Neural crest cell (in vitro differentiated cells): ENCODE measurements at regions not wholly inside any gene's neighbourhood (a gene's known extent, or its start where the extent isn't known, plus 50 kb on each side); places are given as distances from the start of the nearest gene placed in this dataset.
"Not testable (repeated sequence)": the region's sequence is repeated elsewhere in the genome, so short reads cannot be mapped to it uniquely, and the experiment has no call there.

Experiments used
- DNase-seq: peaks from one replicate; pipeline ENCODE4 v3.0.0; 2021; ENCODE audit warnings: low read depth, mixed read lengths, low spot score
- H3K27ac Mint-ChIP-seq: one replicate; pipeline ENCODE4 v1.8.0; 2021; ENCODE audit warnings: mild to moderate bottlenecking, mixed read lengths; ENCODE audit not compliant: unreplicated experiment
- H3K27me3 Mint-ChIP-seq: 2 replicates; pipeline ENCODE4 v1.8.0; 2021; ENCODE audit warnings: low read depth, mild to moderate bottlenecking, mixed read lengths
- H3K36me3 Mint-ChIP-seq: 2 replicates; pipeline ENCODE4 v1.8.0; 2021; ENCODE audit warnings: low read depth, mild to moderate bottlenecking, mixed read lengths
- H3K4me1 Mint-ChIP-seq: 2 replicates; pipeline ENCODE4 v1.8.0; 2021; ENCODE audit warnings: mixed read lengths
- H3K4me3 Mint-ChIP-seq: one replicate; pipeline ENCODE4 v1.8.0; 2021; ENCODE audit warnings: mild to moderate bottlenecking, mixed read lengths
- H3K9me3 Mint-ChIP-seq: 2 replicates; pipeline ENCODE4 v1.8.0; 2021; ENCODE audit warnings: mixed read lengths
- TF ChIP-seq, protein P1 (sequence below): fragments of 200-600 bp; sonication (generic); conservative IDR thresholded peaks from 2 replicates; pipeline ENCODE4 v1.5.0; 2021; ENCODE audit warnings: antibody characterized with exemption, mild to moderate bottlenecking

GRCh38 chr15:24224161-24224560 lies 451.4 kb upstream of the NPAP1 start:
- Mint-ChIP-seq H3K36me3 (peaks cover 6% of the 10 kb centered on the region), H3K9me3 (peaks cover 8% of the 10 kb centered on the region), H3K27me3 (no peaks in the 10 kb centered on the region), H3K4me1 (no peaks in the 10 kb centered on the region), H3K27ac (peak overlapping the region; percentile 78), H3K4me3 (no peak overlapping the region)
- TF ChIP-seq, protein P1, sequence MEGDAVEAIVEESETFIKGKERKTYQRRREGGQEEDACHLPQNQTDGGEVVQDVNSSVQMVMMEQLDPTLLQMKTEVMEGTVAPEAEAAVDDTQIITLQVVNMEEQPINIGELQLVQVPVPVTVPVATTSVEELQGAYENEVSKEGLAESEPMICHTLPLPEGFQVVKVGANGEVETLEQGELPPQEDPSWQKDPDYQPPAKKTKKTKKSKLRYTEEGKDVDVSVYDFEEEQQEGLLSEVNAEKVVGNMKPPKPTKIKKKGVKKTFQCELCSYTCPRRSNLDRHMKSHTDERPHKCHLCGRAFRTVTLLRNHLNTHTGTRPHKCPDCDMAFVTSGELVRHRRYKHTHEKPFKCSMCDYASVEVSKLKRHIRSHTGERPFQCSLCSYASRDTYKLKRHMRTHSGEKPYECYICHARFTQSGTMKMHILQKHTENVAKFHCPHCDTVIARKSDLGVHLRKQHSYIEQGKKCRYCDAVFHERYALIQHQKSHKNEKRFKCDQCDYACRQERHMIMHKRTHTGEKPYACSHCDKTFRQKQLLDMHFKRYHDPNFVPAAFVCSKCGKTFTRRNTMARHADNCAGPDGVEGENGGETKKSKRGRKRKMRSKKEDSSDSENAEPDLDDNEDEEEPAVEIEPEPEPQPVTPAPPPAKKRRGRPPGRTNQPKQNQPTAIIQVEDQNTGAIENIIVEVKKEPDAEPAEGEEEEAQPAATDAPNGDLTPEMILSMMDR, result no peak
- DNase-seq, result no peak

DNA sequence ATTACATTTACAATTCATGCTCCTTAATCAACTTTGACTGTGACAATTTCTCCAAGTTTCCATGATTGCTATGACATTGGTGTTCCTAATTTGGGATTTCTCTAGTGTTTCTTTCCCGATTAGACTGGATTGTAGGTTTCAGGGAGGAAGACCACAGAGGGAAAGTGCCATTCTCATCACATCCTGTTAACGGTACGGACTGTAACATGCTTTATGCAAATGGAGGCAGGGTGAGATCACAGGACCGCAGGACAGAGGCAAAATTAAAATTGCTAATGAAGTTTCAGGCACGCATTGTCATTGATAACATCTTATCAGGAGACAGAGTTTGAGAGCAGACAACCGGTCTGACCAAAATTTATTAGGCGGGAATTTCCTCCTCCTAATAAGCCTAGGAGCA lies 446.7 kb upstream of the NPAP1 start:
- not testable (repeated sequence) for H3K27ac Mint-ChIP-seq, H3K27me3 Mint-ChIP-seq, DNase-seq, H3K4me1 Mint-ChIP-seq, H3K4me3 Mint-ChIP-seq, H3K9me3 Mint-ChIP-seq, H3K36me3 Mint-ChIP-seq

- H3K27ac Mint-ChIP-seq, DNase-seq, H3K4me1 Mint-ChIP-seq, H3K36me3 Mint-ChIP-seq, H3K9me3 Mint-ChIP-seq, H3K27me3 Mint-ChIP-seq, H3K4me3 Mint-ChIP-seq: not testable (repeated sequence)
Observed at GRCh38 chr15:24233134-24233533, 442.4 kb upstream of the NPAP1 start.

DNA sequence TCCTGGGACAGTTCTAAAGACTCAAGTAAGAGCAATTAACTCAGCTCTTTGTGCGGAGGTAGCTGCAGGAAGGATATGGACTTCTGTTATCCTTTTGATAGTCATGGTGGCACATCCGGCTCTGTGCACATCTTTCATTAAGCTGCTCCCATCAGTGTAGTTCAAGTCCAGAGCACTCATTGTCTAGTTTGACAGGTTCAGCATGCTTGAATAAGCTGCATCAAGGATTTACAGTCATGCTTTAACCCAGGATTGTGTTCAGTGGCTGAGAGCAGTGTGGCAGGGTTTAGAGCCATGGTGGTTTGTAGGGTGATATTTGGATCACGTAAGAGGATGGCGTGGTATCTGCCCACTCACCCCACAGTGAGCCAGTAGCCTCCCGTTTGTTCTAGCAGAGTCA lies 435.0 kb upstream of the NPAP1 start:
- not testable (repeated sequence) for H3K9me3 Mint-ChIP-seq, H3K4me3 Mint-ChIP-seq, DNase-seq, H3K27ac Mint-ChIP-seq, H3K4me1 Mint-ChIP-seq, H3K27me3 Mint-ChIP-seq, H3K36me3 Mint-ChIP-seq

DNA sequence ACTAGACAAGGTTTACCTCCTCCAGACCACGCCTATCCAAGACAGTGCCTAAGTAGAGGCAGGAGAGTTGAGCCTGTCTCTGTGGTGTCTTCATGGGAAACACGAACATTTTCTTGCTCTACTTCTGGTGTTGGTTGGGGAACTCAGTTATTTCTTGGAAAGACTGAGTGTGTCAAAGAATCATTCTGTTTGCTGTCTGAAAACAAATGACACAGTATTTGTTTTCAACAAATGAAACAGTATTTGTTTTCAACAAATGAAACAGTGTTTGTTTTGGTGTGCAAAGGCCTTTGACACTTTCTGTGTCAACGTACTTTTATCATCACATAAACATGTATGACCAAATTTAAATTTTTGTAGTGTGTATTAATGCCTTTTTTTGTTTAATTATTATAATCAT lies 416.5 kb upstream of the NPAP1 start:
- not testable (repeated sequence) for H3K9me3 Mint-ChIP-seq, H3K4me1 Mint-ChIP-seq, H3K4me3 Mint-ChIP-seq, DNase-seq, H3K27me3 Mint-ChIP-seq, H3K36me3 Mint-ChIP-seq, H3K27ac Mint-ChIP-seq

DNA sequence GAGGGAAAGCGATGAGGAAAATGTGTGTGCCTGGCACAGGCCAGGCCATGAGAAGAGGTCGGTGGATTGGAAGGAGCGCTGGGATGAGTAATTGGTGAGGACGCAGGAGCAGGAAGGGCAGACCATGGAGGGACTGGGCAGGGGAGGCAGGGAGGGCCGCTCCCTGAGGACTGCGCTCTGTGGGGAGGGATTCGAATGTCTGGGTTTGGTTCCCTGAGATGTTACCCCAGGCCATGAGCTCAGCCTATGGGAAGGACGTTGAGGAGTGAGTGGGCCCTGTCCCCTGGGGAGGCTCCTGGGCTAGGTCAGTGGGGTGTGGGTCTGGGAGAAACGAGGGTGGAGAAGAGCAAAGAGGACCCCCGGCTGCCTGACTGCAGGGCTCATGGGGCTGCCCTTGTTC lies 415.2 kb upstream of the NPAP1 start:
- DNase-seq, H3K9me3 Mint-ChIP-seq, H3K4me1 Mint-ChIP-seq: not testable (repeated sequence)

GRCh38 chr15:24260854-24261253 lies 414.7 kb upstream of the NPAP1 start:
- H3K27me3 Mint-ChIP-seq, DNase-seq, H3K9me3 Mint-ChIP-seq, H3K4me3 Mint-ChIP-seq, H3K36me3 Mint-ChIP-seq, H3K27ac Mint-ChIP-seq, H3K4me1 Mint-ChIP-seq: not testable (repeated sequence)

More for the DNA sequence above, 415.2 kb upstream of the NPAP1 start:
- not testable (repeated sequence) for H3K27me3 Mint-ChIP-seq, H3K4me3 Mint-ChIP-seq, H3K36me3 Mint-ChIP-seq
- peak overlapping the region; percentile 89 for H3K27ac Mint-ChIP-seq

- not testable (repeated sequence) for H3K9me3 Mint-ChIP-seq
Observed at GRCh38 chr15:24268536-24269165, 406.9 kb upstream of the NPAP1 start.

DNA sequence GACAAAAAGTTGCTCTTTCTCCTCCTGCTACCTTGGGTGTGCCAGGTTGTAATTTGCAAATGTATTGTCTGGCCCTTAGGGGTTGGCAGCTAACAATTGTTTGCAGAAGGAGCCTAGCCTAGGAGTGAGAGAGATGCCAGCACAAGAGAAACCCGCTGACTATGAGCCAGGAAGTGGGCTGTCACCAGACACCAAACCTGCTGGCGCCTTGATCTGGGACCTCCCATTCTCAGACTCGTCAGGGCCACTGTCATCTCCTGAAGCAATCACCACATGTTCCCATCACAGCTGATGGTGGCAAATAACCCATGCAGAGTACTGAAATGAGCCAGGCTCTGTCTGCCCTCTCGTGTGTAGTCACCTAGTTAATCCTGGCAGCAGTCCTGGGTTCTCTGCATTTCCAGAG lies 406.4 kb upstream of the NPAP1 start:
- Mint-ChIP-seq H3K27me3 (no peaks in the 10 kb centered on the region), H3K9me3 (peaks cover 3% of the 10 kb centered on the region), H3K27ac (no peak overlapping the region), H3K4me1 (no peaks in the 10 kb centered on the region), H3K36me3 (peaks cover 2% of the 10 kb centered on the region), H3K4me3 (no peak overlapping the region)
- TF ChIP-seq, protein P1, result no peak
- DNase-seq, result no peak

More at GRCh38 chr15:24268536-24269165, 406.9 kb upstream of the NPAP1 start:
- H3K36me3 Mint-ChIP-seq, H3K27me3 Mint-ChIP-seq, H3K27ac Mint-ChIP-seq, DNase-seq, H3K4me1 Mint-ChIP-seq, H3K4me3 Mint-ChIP-seq: not testable (repeated sequence)
